Neural progenitor cell (in vitro differentiated cells): ENCODE measurements at regions not wholly inside any gene's neighbourhood (a gene's known extent, or its start where the extent isn't known, plus 50 kb on each side); places are given as distances from the start of the nearest gene placed in this dataset.

Source experiments
- DNase-seq: peaks from one replicate; pipeline ENCODE4 v3.0.0-alpha.2; 2016; ENCODE audit warnings: low spot score
- H2AFZ ChIP-seq: fragments of 200-600 bp; sonication (generic); replicated peaks from 2 replicates; pipeline ENCODE4 v1.6.1; 2016; ENCODE audit warnings: antibody characterized with exemption
- H3F3A ChIP-seq: fragments of 200-600 bp; sonication (generic); 2 replicates; pipeline ENCODE4 v1.6.1; 2016; ENCODE audit warnings: antibody characterized with exemption, low read depth
- H3K27ac ChIP-seq: fragments of 200-600 bp; sonication (generic); 2 replicates; pipeline ENCODE4 v1.5.1; 2016; ENCODE audit warnings: mild to moderate bottlenecking
- H3K27me3 ChIP-seq: fragments of 200-600 bp; sonication (generic); 2 replicates; pipeline ENCODE4 v1.6.1; 2016; ENCODE audit warnings: mild to moderate bottlenecking, moderate library complexity
- H3K36me3 ChIP-seq: fragments of 200-600 bp; sonication (generic); 2 replicates; pipeline ENCODE4 v1.5.1; 2016
- H3K4me1 ChIP-seq: fragments of 200-600 bp; sonication (generic); 2 replicates; pipeline ENCODE4 v1.6.1; 2016; ENCODE audit warnings: mixed run types
- H3K4me2 ChIP-seq: fragments of 200-600 bp; sonication (generic); 2 replicates; pipeline ENCODE4 v1.6.1; 2016
- H3K4me3 ChIP-seq: fragments of 200-600 bp; sonication (generic); 2 replicates; pipeline ENCODE4 v1.5.1; 2016
- H3K79me2 ChIP-seq: fragments of 200-600 bp; sonication (generic); 2 replicates; pipeline ENCODE4 v1.6.1; 2016; ENCODE audit warnings: low read depth
- H3K9ac ChIP-seq: fragments of 200-600 bp; sonication (generic); 2 replicates; pipeline ENCODE4 v1.6.1; 2016
- H3K9me3 ChIP-seq: fragments of 200-600 bp; sonication (generic); 2 replicates; pipeline ENCODE4 v1.5.1; 2016; ENCODE audit warnings: low read depth
- H4K20me1 ChIP-seq: fragments of 200-600 bp; sonication (generic); 2 replicates; pipeline ENCODE4 v1.6.1; 2016; ENCODE audit warnings: low read depth
- H3K27ac Mint-ChIP-seq: 3 replicates; pipeline ENCODE4 v1.8.0; 2021; ENCODE audit warnings: mixed read lengths
- H3K27me3 Mint-ChIP-seq: 2 replicates; pipeline ENCODE4 v1.8.0; 2022; ENCODE audit warnings: low read depth, mild to moderate bottlenecking, inconsistent platforms, moderate library complexity, mixed read lengths; ENCODE audit not compliant: insufficient read depth
- H3K36me3 Mint-ChIP-seq: 3 replicates; pipeline ENCODE4 v1.8.0; 2021; ENCODE audit warnings: mixed read lengths
- H3K4me1 Mint-ChIP-seq: 3 replicates; pipeline ENCODE4 v1.8.0; 2021; ENCODE audit warnings: mixed read lengths
- H3K4me3 Mint-ChIP-seq: 3 replicates; pipeline ENCODE4 v1.8.0; 2021; ENCODE audit warnings: mild to moderate bottlenecking, moderate library complexity, mixed read lengths
- H3K9me3 Mint-ChIP-seq: 3 replicates; pipeline ENCODE4 v1.8.0; 2020; ENCODE audit warnings: mixed read lengths
- CTCF ChIP-seq: fragments of 200-600 bp; sonication (generic); IDR thresholded peaks from 2 replicates; pipeline ENCODE4 v1.5.1; 2017; ENCODE audit warnings: antibody characterized with exemption, mild to moderate bottlenecking
- EZH2 ChIP-seq: fragments of 200-600 bp; sonication (generic); IDR thresholded peaks from 2 replicates; pipeline ENCODE4 v1.6.1; 2017; ENCODE audit warnings: antibody characterized with exemption, mild to moderate bottlenecking, moderate library complexity
- EZH2phosphoT487 ChIP-seq: fragments of 200-600 bp; sonication (generic); IDR thresholded peaks from 2 replicates; pipeline ENCODE4 v1.6.1; 2017; ENCODE audit warnings: antibody characterized with exemption

GRCh38 chr4:111813555-111814140, 331.6 kb upstream of the FAM241A start:
- Histone ChIP-seq H3K9ac (no peak overlapping the region), H3K4me3 (no peak overlapping the region), H2AFZ (no peak overlapping the region), H3K27ac (no peak overlapping the region), H3K36me3 (no peaks in the 10 kb centered on the region), H4K20me1 (no peaks in the 10 kb centered on the region), H3K79me2 (no peaks in the 10 kb centered on the region), H3K4me1 (no peaks in the 10 kb centered on the region), H3K9me3 (no peaks in the 10 kb centered on the region), H3K4me2 (no peak overlapping the region), H3F3A (no peaks in the 10 kb centered on the region), H3K27me3 (peaks cover 20% of the 10 kb centered on the region)
- Mint-ChIP-seq H3K27ac (no peak overlapping the region), H3K27me3 (peaks cover 3% of the 10 kb centered on the region), H3K4me1 (no peaks in the 10 kb centered on the region), H3K4me3 (no peak overlapping the region), H3K36me3 (no peaks in the 10 kb centered on the region), H3K9me3 (peaks cover 16% of the 10 kb centered on the region)
- no peak for DNase-seq
- TF ChIP-seq EZH2 (no peak), EZH2phosphoT487 (no peak), CTCF (no peak)

GRCh38 chr4:111814961-111815360, 330.3 kb upstream of the FAM241A start:
- Mint-ChIP-seq H3K36me3 (no peaks in the 10 kb centered on the region), H3K27me3 (no peaks in the 10 kb centered on the region), H3K27ac (no peak overlapping the region), H3K9me3 (peaks cover 16% of the 10 kb centered on the region), H3K4me3 (no peak overlapping the region), H3K4me1 (no peaks in the 10 kb centered on the region)
- no peak overlapping the region for H3K27ac ChIP-seq
- H3K27me3 ChIP-seq, result peaks cover 13% of the 10 kb centered on the region
- no peaks in the 10 kb centered on the region for H3K36me3 ChIP-seq
- TF ChIP-seq EZH2phosphoT487, result no peak
- no peak for TF ChIP-seq CTCF
- TF ChIP-seq EZH2, result no peak
- H3K4me3 ChIP-seq, result no peak overlapping the region
- H3K79me2 ChIP-seq, result no peaks in the 10 kb centered on the region
- H3K4me1 ChIP-seq, result no peaks in the 10 kb centered on the region
- no peaks in the 10 kb centered on the region for H3K9me3 ChIP-seq
- H3K4me2 ChIP-seq, result no peak overlapping the region
- H3F3A ChIP-seq, result no peaks in the 10 kb centered on the region
- H3K9ac ChIP-seq, result no peak overlapping the region
- H4K20me1 ChIP-seq, result no peaks in the 10 kb centered on the region
- H2AFZ ChIP-seq, result no peak overlapping the region
- DNase-seq, result no peak

DNA sequence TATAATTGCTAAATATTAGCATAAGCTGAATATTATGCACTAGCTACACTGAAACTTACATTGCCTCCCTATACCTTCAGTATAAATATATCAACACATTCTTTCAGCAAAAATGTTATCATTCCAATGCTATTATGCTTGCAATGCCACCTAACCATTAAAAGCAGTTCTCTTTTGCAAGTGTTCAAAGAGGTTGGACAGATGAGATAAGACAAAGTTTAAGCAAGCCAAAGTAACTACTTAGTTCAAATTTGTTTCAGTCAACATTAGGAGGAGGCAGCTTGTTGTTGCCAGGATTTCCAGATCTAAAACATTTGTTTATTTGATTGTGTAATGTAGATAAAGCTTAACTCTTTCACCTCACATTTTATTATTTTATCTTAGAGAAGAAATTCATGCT, 323.9 kb upstream of the FAM241A start:
- Histone ChIP-seq H2AFZ (no peak overlapping the region), H3K36me3 (no peaks in the 10 kb centered on the region), H3K9ac (no peak overlapping the region), H3K79me2 (no peaks in the 10 kb centered on the region), H3K4me1 (no peaks in the 10 kb centered on the region), H4K20me1 (no peaks in the 10 kb centered on the region), H3F3A (no peaks in the 10 kb centered on the region), H3K9me3 (no peaks in the 10 kb centered on the region), H3K4me2 (no peak overlapping the region), H3K4me3 (no peak overlapping the region), H3K27me3 (no peaks in the 10 kb centered on the region), H3K27ac (no peak overlapping the region)
- DNase-seq, result no peak
- Mint-ChIP-seq H3K4me3 (no peak overlapping the region), H3K36me3 (no peaks in the 10 kb centered on the region), H3K4me1 (no peaks in the 10 kb centered on the region), H3K27me3 (no peaks in the 10 kb centered on the region), H3K27ac (no peak overlapping the region), H3K9me3 (peaks cover 16% of the 10 kb centered on the region)
- no peak for TF ChIP-seq EZH2phosphoT487
- TF ChIP-seq CTCF, result no peak
- no peak for TF ChIP-seq EZH2
